Glutamatergic neuron (in vitro differentiated cells): ENCODE measurements at regions not wholly inside any gene's neighbourhood (a gene's known extent, or its start where the extent isn't known, plus 50 kb on each side); places are given as distances from the start of the nearest gene placed in this dataset.

Source experiments
- DNase-seq: peaks from one replicate; pipeline ENCODE4 v3.0.0; 2022
- H3K27ac Mint-ChIP-seq: one replicate; pipeline ENCODE4 v1.8.0; 2020; ENCODE audit warnings: mild to moderate bottlenecking, mixed read lengths, inconsistent platforms; ENCODE audit not compliant: unreplicated experiment
- H3K27me3 Mint-ChIP-seq: one replicate; pipeline ENCODE4 v1.8.0; 2020; ENCODE audit warnings: mild to moderate bottlenecking, moderate library complexity, mixed read lengths, inconsistent platforms; ENCODE audit not compliant: unreplicated experiment
- H3K36me3 Mint-ChIP-seq: one replicate; pipeline ENCODE4 v1.8.0; 2020; ENCODE audit warnings: mild to moderate bottlenecking, mixed read lengths, inconsistent platforms; ENCODE audit not compliant: unreplicated experiment
- H3K4me1 Mint-ChIP-seq: one replicate; pipeline ENCODE4 v1.8.0; 2020; ENCODE audit warnings: mild to moderate bottlenecking, low read depth, mixed read lengths, inconsistent platforms; ENCODE audit not compliant: unreplicated experiment
- H3K4me3 Mint-ChIP-seq: one replicate; pipeline ENCODE4 v1.8.0; 2020; ENCODE audit warnings: mild to moderate bottlenecking, mixed read lengths, inconsistent platforms; ENCODE audit not compliant: unreplicated experiment
- H3K9me3 Mint-ChIP-seq: one replicate; pipeline ENCODE4 v1.8.0; 2020; ENCODE audit warnings: mild to moderate bottlenecking, moderate library complexity, mixed read lengths, inconsistent platforms; ENCODE audit not compliant: unreplicated experiment
- CTCF ChIP-seq: fragments of 200-600 bp; sonication (generic); IDR thresholded peaks from one replicate; pipeline ENCODE4 v1.5.0; 2021; ENCODE audit not compliant: partially characterized antibody, unreplicated experiment

- H3K4me3 Mint-ChIP-seq: no peak overlapping the region
- H3K4me1 Mint-ChIP-seq: no peaks in the 10 kb centered on the region
- no peaks in the 10 kb centered on the region for H3K36me3 Mint-ChIP-seq
- H3K27me3 Mint-ChIP-seq: peaks cover 2% of the 10 kb centered on the region
- no peaks in the 10 kb centered on the region for H3K9me3 Mint-ChIP-seq
- TF ChIP-seq CTCF: no peak
- DNase-seq: no peak
- no peak overlapping the region for H3K27ac Mint-ChIP-seq
These were observed 232.1 kb upstream of the TENT5A start for GRCh38 chr6:81984599-81984998.

- H3K36me3 Mint-ChIP-seq: no peaks in the 10 kb centered on the region
- H3K27me3 Mint-ChIP-seq: no peaks in the 10 kb centered on the region
- no peaks in the 10 kb centered on the region for H3K9me3 Mint-ChIP-seq
- no peak for DNase-seq
- H3K4me1 Mint-ChIP-seq: no peaks in the 10 kb centered on the region
- no peak overlapping the region for H3K27ac Mint-ChIP-seq
- H3K4me3 Mint-ChIP-seq: no peak overlapping the region
- no peak for TF ChIP-seq CTCF
These were observed 229.3 kb upstream of the TENT5A start for GRCh38 chr6:81981812-81982211.

GRCh38 chr6:81979767-81980166 is 227.3 kb upstream of the TENT5A start:
- Mint-ChIP-seq H3K9me3 (no peaks in the 10 kb centered on the region), H3K4me1 (no peaks in the 10 kb centered on the region), H3K36me3 (no peaks in the 10 kb centered on the region), H3K4me3 (no peak overlapping the region), H3K27ac (no peak overlapping the region), H3K27me3 (no peaks in the 10 kb centered on the region)
- TF ChIP-seq CTCF: no peak
- no peak for DNase-seq

GRCh38 chr6:81979329-81979728 is 226.8 kb upstream of the TENT5A start:
- TF ChIP-seq CTCF: no peak
- Mint-ChIP-seq H3K27ac (no peak overlapping the region), H3K36me3 (no peaks in the 10 kb centered on the region), H3K27me3 (no peaks in the 10 kb centered on the region), H3K9me3 (no peaks in the 10 kb centered on the region), H3K4me3 (no peak overlapping the region), H3K4me1 (no peaks in the 10 kb centered on the region)
- DNase-seq: no peak

GRCh38 chr6:81978230-81978629 is 225.7 kb upstream of the TENT5A start:
- no peaks in the 10 kb centered on the region for H3K4me1 Mint-ChIP-seq

More at GRCh38 chr6:81978230-81978629, 225.7 kb upstream of the TENT5A start:
- TF ChIP-seq CTCF: no peak
- no peaks in the 10 kb centered on the region for H3K27me3 Mint-ChIP-seq
- H3K27ac Mint-ChIP-seq: no peak overlapping the region
- no peaks in the 10 kb centered on the region for H3K36me3 Mint-ChIP-seq
- no peak overlapping the region for H3K4me3 Mint-ChIP-seq
- H3K9me3 Mint-ChIP-seq: no peaks in the 10 kb centered on the region
- no peak for DNase-seq
